Ecto neural progenitor cell (in vitro differentiated cells): ENCODE measurements at regions not wholly inside any gene's neighbourhood (a gene's known extent, or its start where the extent isn't known, plus 50 kb on each side); places are given as distances from the start of the nearest gene placed in this dataset.
"Not testable (repeated sequence)": the region's sequence is repeated elsewhere in the genome, so short reads cannot be mapped to it uniquely, and the experiment has no call there.

Experiments
- DNase-seq: peaks from one replicate; pipeline ENCODE4 v3.0.0-alpha.2; 2018; ENCODE audit warnings: low spot score

GRCh38 chr2:188787658-188788240 is 186.4 kb upstream of the COL3A1 start:
- no peak for DNase-seq

DNA sequence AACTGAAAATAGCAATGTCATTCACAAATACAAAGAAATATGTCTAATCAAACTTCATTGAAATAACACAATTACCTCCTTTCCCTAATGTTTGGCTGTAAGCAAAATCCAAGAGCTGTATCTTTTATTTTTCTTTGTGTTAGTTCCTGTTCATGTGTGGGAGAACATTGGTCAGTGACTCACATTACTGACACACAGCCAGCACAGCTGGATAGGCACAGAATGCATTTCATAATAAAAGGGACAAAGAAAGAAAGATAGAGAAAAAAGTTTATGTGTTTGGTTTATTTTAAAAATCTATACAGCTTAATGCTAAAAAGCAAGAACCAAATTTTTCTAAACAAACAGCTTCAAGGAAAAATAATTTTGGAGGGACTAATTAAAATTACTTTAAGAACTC is 185.6 kb upstream of the COL3A1 start:
- no peak for DNase-seq

DNA sequence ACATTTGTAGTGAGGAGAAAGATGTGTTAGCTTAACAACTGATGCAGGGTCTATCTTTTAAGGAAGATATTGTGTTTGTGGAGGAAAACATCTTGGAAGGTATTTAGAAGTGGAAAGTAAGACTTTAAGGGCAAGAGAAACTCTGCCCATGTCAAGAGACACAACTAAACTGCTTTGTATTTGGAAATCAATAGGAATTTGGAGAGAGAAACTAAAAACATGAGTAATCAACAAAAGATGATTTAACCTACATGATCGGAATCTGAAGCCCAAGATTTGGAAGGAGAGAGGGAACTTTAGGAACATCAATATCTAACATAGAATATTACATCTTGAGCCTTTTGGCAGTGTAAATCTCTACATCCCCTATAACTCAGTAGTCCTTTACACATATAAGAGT is 184.2 kb upstream of the COL3A1 start:
- DNase-seq = no peak

DNA sequence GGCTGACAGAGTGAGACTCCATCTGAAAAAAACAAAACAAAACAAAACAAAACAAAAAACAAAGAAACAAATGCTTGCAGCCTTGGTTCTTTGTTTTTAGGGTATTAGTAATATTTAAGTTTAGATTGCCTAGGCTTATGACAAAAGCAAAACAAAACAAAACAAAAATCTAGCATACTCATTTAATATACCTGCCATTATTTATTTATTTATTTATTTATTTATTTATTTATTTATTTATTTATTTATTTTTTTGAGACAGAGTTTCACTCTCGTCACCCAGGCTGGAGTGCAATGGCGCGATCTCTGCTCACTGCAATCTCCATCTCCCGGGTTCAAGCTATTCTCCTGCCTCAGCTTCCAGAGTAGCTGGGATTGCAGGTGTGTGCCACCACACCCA is 179.7 kb upstream of the COL3A1 start:
- not testable (repeated sequence) for DNase-seq

DNA sequence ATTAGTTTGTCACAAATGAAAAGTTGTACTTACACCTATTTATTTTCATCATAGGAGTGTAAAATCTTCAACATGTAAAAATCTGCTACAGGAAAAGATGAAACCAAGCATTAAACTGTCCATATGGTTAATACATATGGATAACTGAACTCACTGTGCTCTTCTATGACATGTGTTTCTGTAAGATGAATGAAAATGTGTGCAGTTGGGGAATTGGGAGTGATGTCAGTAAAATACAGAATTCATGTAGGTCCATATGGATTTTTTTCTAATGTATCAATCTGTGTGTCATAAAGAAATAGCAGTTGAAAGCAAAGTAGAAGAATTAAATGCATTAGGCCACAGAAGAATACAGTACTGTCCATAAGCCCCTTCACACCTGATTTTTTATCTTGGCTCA is 178.4 kb upstream of the COL3A1 start:
- no peak for DNase-seq

- no peak for DNase-seq
Measured at GRCh38 chr2:188797371-188797770, 176.8 kb upstream of the COL3A1 start.

DNA sequence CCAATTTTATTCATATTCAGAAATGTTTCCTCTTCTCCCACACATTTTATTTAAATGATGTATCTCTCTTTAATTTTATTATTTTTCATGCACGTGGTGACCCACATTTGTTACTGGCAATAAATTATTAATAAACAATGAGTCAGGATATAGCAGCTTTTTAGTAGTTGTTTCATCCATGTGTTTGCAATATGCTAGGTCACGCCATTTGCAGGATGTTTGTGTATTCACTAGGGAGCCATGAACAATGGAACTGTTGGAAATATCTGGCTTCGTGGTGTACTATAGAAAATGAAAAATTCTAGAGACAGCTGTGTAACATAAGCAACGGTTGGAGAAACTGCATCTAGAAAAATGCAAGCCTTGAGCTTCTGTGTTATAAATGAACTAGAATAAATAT is 176.0 kb upstream of the COL3A1 start:
- DNase-seq = no peak

GRCh38 chr2:188805219-188805618 is 169.0 kb upstream of the COL3A1 start:
- no peak for DNase-seq

GRCh38 chr2:188808947-188809355 is 165.2 kb upstream of the COL3A1 start:
- no peak for DNase-seq

GRCh38 chr2:188810586-188810985 is 163.6 kb upstream of the COL3A1 start:
- DNase-seq = no peak

- no peak for DNase-seq
Measured at GRCh38 chr2:188811522-188811921, 162.7 kb upstream of the COL3A1 start.

DNA sequence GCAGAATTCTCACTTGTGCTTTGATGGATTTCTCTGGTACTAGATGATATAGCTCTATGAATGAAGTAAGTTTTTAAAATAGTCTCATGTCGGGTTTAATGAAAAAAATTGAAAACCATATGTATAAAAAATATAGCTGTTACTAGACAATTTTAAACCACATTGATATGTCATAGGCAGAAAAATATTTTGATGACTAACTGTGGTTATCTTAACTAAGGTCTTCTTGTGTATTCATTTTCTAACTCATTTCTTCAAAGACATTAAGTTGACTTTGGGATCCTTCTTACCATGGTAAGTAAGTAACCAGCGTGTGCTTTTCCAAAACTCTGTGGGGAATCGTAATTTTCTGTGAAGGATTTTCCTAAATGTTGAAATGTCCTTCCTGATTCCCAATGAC is 160.9 kb upstream of the COL3A1 start:
- no peak for DNase-seq

DNA sequence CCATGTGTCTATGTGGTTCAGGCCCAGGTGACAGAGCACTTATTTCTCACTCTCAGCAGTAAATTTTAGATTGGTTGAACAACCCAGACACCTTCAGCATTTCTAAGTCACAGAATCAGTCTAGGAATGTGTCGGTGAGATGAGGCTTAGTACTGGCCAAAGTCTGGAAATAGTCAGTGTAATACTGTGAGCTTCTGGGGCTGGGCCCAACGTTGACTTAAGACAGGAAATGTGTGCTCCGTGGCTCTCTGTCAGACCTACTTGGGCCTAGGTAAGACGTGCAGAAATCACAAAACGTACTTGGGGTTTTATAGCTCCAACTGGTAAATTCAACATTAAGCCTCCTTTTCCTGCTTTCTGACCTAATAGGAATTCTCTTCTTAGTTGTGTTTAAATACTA is 160.3 kb upstream of the COL3A1 start:
- DNase-seq = no peak

GRCh38 chr2:188819011-188819410 is 155.2 kb upstream of the COL3A1 start:
- no peak for DNase-seq

GRCh38 chr2:188819792-188820191 is 154.4 kb upstream of the COL3A1 start:
- DNase-seq = no peak

DNA sequence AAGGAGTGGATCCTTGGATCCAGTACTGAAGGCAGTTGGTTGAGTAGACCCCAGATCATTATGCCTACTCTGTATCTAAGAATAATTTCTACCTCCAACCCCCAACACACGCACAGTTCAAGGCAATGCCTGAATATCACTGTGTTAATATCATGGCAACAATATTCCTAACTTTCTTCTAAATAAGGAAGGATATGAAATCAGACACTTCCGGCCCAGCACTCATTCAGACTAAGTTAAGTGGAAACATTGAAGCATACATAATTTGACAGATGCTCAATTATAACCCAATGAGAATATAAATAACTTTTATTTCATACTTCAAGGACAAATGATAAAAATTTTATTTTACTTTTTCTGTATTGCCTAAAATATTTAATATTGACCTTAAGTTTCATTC is 153.6 kb upstream of the COL3A1 start:
- no peak for DNase-seq

DNA sequence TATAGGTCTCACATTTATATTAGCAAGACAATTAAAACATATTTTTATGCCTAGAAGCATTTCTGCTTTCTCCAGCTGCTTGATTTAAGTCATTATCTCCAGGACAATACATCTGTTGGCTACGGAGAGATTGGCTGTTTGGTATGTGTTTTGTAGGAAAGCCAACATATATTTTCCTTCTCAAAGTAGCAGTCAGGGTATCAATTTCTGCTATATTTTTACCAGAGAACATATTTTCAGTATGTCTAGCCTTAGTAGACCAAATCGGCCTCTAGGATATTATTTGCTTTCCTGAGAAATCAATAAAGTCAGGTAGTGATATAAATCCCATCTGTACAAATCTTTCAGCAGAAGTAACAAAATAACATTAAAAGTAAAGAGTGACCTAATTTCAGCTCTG is 150.0 kb upstream of the COL3A1 start:
- DNase-seq = no peak

DNA sequence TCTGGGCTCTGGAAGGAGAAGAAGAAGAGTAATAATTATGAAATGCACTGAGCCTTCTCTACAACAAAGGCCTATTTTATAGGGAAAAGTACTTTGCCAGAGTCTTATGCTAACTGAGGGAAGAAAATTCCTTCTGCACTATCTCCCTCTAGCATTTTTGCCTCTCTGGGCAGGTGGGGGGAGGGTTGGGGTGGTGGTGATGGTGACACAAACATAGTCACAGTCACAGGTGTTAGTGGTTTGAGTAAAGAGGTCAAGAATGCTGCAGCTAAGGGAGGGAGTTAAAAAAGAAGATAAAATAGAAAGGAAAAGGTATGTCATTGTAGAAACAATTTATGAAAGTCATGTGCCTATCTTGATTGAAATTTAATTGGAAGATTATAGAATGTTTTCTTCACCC is 140.8 kb upstream of the COL3A1 start:
- DNase-seq = no peak

DNA sequence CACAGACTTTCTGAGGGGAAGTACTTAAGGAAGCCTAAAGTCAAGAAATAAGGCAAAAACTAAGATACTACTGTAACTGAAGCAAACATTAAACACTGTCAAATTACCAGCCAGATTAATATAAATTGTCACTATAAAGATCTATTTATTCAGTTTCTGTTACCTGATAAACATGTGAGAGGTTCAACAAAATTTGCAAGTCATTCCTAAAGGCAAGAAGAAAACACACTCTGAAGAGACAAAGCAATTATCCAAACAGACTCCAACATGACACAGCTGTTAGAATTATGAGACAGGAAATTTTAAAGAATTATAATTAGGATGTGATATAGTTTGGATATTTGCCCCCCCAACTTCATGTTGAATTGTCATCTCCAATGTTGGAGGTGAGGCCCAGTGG is 140.4 kb upstream of the COL3A1 start:
- DNase-seq = no peak

DNA sequence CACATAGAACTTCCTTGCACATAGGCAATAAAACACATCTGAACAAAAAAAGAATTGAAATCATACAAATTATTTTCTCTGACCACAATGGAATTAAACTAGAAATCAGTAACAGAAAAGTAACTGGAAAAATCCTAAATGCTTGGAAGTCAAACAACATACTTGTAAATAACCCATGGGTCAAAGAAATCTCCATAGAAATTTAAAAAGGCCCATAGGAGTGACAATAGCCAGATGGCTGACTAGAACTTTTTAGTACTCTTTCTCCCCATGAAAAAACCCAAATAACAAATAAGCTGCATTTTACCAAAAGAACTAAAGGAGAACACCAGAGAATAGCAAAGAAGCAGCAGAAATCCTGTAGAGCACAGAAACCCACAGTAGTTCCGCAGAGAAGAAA is 139.2 kb upstream of the COL3A1 start:
- DNase-seq = no peak

- DNase-seq = no peak
Measured at GRCh38 chr2:188835821-188836220, 138.4 kb upstream of the COL3A1 start.

GRCh38 chr2:188845692-188846091 is 128.5 kb upstream of the COL3A1 start:
- no peak for DNase-seq

DNA sequence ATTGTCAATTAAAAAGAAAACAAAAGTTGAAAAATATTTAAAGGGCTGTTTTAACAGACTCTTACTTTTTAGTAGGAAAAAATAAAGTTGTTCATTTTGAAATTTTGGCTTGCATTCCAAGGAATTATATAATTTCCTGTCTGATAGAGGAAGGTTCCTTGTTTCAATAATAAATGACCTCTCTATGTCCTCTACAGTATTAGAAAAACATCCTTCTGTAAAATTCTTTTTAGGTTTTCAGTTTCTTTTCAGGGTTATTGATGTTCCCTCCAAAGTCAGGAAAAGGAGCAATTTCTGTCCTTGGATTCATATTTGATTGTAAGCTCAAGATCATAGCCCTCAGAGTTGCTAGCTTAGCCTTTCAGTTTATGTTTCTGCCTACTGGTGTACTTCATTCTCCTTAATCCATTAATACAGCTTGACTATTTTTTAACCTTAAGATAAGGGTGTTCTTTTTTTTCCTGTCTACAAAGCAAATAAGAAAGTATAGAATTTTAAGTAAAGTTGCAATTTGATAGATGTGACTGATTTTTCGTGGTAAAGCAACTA is 125.2 kb upstream of the COL3A1 start:
- no peak for DNase-seq

GRCh38 chr2:188850786-188851185 is 123.4 kb upstream of the COL3A1 start:
- DNase-seq = no peak

DNA sequence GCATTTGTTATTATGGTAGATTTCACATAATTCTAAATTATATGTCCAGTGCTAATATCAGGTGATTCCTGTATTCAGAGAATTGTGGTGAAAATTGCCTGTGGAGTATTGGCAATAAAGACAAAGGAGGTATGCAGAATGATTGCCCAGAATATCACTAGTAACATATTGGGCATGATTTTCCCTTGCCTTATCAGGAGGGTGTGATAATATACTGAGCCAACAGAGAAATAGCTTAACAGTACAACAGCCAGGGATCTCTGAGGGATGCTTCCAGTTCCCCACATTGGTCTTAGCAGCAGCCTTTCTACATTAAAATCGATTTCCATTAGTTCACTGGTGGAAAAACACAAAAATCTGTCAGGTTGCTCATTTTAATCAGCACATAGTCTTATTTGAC is 122.9 kb upstream of the COL3A1 start:
- DNase-seq = no peak
